GM18508 (cell line): ENCODE measurements at regions not wholly inside any gene's neighbourhood (a gene's known extent, or its start where the extent isn't known, plus 50 kb on each side); places are given as distances from the start of the nearest gene placed in this dataset.

ENCODE experiments used
- ATAC-seq: cut with Tn5 transposase; IDR thresholded peaks from one replicate; pipeline ENCODE4 v1.9.1; 2021; ENCODE audit warnings: moderate number of reproducible peaks; ENCODE audit not compliant: insufficient read depth, unreplicated experiment

DNA sequence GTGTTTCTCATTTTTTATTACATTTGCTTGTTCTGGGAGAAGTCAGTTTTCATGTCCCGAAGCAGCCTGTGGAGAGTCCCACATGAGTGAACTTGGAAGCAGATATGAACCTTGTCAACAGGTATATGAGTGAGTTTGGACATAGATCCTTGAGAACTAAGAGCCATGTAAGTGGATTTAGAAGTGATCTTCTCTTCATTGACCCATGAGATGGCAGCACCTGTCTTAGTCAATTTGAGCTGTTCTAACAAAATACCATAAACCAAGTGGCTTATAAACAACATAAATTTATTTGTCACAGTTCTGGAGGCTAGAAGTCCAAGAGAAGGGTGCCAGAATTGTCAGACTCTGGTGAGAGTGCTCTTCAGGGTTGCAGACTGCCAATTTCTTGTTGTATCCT, 1043.8 kb downstream of the ADGRL3 start:
- no peak for ATAC-seq

DNA sequence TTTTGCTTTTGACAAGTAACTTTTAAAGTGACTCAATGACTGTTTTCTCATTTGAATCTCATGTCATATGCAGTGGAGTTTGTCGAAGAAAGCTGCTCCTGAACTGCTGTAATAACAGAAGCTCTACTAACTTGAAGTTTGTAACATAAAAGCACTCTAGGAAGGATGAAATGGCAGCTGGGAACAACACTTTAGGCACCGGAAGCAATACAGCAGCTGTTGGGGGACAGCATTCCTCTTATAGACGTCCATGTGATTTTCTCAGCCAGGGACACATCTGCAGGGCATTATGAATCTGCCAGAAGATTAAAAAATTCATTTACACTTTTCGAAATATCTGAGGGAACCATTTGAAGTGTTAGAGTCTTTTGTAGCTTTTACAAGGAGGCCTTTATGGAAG, 1035.8 kb downstream of the ADGRL3 start:
- ATAC-seq = no peak

DNA sequence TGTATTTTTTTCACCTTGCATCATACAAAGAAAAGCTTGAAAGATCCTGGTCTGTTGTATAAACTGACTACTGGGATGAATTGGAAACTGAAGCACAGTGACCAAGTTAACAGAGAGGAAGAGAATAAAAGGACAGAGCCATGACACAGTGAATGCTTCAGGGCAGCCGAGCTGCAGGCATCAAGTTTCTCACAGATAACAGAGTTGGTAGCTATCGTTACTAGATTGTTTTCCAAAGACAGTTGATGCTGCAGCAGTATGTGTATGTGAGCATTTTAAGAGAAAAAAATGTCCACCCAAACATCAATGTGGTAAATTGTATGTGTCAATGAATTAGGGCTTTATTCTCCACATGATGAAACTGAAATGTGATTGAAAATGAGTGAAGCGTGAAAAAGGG, 1032.7 kb downstream of the ADGRL3 start:
- no peak for ATAC-seq

DNA sequence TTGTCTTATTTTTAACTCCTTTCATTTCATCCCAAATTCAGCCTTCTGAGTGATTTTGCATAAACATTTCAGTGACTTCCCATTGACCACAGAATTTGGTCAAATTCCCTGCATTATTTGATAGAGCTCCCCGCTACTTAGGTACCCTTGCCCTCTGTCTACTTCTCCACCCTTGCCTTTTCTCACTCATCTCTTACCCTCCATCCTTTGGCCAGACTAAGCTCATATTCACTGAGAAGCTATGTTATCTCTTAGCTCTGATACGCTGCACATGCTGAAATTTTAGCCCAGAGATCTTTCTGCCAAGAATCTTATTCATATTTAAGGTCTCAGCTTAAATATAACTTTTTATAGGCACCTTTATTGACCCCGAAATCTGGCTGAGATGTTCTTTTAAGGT, 1031.9 kb downstream of the ADGRL3 start:
- no peak for ATAC-seq

DNA sequence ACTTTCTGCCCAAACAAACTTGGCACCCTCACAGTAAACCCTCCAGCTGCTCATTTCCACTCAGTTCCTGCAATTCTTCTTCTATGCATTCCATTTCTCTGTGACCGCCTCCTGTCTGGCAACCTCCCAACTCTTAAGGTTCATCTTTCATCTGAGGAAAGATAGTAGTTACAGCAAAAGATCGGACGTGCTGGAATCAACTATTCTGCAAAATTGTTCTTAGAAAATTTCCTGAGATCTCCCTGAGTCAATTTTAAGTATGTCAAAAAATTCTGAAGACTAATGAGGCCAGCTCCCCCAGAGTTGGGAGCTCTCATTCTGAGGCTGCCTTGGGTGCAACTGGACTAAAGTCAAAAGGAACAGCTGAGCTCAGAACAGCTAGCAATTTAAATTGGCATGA, 1026.0 kb downstream of the ADGRL3 start:
- ATAC-seq = no peak

DNA sequence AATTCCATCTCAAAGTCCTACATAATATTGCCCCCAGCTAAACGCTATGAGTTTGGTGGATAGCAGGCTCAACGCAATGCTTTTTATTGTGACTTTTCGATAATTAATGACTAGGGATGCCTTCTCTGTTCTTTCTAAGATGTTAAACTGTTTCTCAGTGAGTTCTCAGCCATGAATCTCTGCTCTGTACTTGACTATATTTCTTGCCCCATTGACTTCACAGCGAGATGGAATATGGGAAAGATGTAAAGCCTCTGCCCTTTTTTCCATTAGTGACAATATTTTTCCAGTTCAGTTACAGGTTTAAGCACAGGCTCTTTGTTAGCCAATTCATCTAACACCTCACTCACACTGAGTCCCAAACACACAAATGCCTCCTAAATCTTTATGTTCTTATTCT, 1022.0 kb downstream of the ADGRL3 start:
- no peak for ATAC-seq

DNA sequence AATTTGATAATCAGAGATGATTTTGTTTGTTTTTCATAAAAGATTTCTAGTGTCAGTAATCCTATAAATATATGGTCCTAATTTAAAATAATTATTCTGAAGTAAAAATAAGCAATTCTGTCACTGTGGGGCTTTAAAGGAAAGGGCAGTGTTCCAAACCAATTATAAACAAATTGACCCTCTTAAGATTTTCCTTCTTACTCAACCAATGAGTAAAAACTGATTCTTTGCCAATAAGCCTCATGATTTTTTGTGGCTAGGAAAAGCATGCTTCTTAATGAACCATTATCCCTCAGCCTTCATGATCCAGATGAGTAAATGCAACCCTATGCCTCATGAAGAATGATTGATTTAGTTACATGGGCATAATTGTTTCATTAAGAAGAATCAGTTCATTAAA, 1010.4 kb downstream of the ADGRL3 start:
- no peak for ATAC-seq

DNA sequence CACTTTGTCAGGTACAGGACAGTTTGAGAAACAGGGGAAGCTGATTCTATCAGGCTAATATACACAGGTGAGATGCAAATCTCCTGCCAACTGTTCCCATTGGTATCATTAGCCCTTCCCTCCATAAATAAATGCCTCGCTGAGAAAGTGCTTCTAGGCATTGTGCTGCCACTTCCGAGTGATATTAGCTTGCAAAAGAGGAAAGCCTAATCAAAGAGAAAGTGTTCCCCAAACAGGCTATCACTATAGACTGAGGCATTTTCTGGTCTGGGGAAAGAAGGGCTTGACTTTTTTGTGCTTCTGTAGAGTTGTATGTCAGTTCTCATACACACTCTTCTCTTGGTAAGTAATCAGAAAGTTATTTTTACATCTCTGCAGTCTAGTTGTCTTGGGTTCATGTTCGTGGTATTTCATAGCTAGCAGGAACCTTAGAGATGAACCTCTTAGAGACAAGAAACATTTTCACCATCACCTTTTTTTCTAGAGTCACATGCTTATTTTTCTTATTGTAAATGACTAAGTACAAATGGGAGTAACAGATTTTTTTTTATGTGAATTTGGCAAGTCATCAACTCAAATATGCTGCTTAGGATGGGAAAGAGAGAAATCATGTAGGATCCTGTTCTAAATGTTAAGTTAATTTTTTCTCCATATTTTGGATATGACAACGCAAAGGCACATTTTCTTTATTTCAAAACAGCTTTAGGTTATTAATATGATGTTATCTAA, 1009.8 kb downstream of the ADGRL3 start:
- no peak for ATAC-seq

DNA sequence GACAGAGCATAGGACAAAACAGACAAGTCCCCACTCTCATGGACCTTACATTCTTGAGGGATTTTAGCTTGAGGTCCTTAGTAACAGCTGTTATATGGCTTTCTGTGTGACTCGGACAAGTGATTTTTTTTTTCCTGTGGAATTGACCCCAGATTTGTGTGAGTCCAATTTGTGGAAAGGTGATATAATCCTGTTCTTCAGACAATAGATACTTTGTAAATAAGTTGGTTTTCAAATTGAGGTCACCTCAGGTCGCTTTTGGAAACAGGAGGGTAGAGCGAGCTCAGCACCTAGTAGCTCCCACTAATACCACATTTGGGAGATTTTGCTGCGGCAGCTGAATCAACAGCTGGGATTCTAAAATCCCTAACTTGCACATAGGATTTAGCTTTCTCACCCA, 1008.8 kb downstream of the ADGRL3 start:
- no peak for ATAC-seq

DNA sequence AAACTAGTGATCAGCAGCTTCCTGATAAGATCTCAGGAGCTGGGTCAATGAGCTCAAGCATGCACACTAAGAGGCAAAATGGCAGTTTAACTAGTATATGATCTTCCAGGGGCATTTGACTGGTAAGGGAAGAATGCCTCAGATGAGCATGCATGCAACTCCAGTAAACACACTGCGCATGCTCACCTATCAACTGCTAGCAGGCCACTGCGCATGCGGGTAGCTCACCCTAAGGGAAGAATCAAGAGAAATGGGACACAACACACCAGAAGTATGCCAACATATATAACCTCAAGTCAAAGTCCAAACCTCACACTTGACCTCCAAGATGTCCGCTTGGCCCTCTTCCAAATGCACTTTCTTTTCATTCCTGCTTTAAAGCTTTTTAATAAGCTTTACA, 1004.0 kb downstream of the ADGRL3 start:
- no peak for ATAC-seq

DNA sequence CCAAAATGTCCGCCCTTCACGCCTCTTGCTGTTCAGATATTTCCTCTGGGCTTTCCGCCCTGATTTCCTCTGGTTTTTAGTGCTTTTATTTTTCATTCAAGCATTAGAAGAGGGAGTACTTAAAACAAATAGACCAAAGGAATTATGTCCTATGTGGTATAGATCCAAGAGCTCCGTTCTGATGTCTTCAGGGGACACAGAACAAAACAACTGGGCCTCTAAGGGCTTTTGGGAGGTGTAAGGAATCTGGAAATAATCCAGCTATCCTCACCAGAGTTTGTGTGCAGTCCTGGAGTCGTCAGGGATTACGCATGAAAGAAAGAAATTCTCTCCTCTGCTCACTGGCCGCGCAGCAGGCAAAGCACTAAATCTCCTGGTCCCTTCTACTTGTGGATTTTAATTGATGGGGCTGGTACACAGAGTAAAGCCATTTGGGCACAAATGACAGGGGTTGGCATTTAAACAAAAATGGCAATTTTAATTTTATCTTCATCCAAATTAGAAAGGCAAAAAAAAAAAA, 999.2 kb downstream of the ADGRL3 start:
- no peak for ATAC-seq

DNA sequence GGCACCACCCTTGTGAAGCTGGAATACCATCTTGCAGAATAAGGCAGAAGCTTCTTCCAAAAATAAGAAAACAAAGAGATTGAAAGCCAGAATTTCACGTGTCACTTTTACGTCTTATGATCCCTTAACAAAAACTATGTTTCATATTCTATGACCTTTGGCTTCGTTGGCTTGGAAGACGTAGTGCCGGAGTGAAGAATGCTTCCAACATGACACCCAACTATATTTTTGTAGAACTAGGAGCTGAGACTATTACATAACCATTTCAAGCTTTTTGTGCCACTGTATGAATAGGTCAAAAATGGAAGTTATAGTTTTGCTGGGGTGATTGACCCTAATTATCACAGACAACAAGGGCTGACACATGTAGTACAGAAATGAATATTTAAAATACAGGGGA, 996.2 kb downstream of the ADGRL3 start:
- ATAC-seq = no peak

DNA sequence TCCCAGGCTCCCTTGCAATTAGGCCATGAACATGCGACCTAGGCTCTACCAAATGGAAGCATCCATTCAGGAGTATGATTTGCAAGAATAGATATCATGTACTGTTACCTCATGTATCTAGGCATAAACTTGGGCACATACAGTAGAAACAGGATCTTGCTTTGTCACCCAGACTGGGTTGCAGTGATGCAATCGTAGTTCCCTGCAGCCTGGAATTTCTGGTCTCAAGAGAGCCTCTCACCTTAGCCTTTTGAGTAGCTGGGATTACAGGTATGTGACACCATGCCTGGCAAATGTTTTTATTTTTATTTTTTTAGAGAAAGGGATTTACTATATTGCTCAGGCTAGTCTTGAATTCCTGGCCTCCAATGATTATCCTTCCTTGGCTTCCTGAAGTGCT, 994.2 kb downstream of the ADGRL3 start:
- no peak for ATAC-seq

DNA sequence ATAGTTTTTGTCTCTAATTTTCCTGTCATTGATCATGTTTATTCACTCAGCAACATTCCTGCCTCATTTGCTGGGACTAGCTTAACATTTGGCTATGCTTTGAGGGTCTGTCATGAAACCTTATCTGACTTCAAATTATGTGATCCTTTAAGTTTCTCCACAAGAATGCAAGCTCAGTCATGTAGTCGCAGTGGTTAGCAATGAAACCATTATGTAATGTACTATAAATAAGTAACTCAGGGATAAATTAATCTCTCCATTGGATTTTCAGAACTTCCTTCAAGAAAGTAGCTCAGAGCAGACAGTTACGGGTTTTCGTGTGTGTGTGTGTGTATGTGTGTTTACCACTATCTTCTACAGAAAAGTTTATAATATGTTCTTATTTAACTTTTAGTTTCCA, 993.6 kb downstream of the ADGRL3 start:
- ATAC-seq = no peak

DNA sequence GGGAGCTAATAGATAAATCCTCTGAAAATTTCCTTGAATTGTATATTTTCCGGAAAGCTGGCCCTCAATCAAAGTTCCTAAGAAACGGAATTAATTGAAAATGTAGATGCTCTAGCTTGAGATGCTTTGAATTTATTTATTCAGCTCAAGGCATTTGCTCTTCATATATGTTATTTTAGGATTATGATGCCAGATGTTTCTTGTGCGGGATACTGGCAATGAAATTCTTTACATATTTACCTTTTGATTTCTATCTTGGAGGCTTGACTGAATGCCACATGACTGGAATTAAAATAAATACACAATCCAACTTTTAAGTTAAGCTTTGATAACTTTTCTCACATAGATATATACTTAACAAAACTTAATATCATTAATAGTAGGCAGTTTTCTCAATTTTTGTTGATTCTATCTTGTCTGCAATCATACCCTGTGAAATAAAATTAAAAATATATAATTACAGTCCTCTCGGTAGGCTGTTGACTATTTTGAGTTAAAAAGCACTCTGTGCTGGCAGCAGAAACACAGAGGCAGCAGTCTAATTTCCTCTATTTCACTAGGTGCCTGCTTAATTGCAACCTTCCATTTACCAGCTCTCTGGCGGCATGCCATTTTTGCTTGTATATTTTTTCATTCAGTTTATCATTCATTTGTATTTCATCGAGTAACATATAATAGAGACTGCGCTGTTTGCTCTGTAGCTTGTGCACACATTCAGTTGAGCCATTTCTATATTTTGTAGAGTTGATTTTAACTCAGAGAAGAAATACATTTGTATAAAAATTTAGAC, 991.5 kb downstream of the ADGRL3 start:
- ATAC-seq = no peak

DNA sequence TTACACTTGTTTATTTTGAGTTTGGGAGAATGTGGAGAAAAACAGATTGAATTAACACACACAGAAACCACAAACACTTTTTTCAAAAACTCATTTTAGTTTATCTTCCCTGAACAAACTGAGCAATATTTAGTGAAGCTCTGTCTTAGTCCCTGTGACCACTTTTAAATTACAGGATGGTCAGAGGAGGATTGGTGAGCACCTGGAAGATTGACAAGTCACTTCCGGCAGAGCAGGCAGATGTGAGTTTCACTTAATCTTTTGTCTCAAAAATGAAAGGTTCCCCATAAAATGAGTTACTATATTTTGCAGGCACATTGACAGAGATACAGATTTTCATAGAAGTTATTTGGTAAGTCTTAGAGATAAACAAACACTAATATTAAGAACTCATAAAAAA, 970.1 kb downstream of the ADGRL3 start:
- no peak for ATAC-seq

DNA sequence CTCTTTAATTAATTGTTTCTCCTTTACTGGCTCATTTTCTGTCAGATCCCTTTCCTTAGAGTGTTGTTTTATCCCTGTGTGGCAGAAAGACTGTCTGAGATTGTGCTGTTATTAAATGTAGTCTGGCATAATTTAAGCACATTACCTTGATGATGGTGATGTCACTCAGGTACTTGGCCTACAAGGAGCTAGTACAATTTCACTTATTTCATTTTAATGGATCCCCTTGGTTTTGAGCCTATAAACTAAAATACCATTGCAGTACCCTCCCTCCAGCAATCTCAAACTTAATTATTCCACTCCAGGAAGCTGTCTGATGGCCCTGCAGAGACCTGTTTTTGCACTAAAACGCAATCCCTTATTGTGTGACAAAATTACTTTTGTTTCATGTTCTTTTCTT, 968.6 kb downstream of the ADGRL3 start:
- no peak for ATAC-seq

DNA sequence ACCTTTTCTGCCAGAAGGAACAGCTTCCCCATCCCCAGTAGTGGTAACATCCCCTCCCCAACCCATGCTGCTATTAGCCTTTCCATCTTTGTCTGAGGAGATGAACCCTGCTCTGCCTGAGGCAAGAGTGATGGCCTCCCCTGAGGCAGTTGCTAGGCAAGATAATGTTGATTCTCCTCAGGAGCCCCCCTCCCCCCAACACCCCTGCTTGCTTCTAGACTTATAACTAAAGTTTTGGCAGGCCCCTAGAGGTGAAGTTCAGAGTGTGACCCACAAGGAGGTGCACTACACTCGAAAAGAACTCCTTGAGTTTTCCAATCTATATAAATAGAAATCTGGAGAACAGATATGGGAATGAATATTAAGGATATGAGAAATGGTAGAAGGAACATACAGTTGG, 962.5 kb downstream of the ADGRL3 start:
- ATAC-seq = no peak

DNA sequence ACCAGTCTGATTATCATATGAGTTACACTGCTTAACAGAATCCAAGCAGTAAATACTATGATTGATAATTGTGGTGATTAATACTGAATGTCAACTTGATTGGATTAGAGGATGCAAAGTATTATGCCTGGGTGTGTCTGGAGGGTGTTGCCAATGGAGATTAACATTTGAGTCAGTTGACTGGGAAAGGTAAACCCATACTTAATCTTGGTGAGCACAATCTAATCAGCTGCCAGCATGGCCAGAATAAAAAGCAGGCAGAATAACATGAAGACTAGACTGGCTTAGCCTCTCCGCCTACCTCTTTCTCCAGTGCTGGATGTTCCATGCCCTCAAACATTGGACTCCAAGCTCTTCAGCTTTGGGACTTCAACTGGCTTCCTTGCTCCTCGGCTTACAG, 961.3 kb downstream of the ADGRL3 start:
- ATAC-seq = no peak

DNA sequence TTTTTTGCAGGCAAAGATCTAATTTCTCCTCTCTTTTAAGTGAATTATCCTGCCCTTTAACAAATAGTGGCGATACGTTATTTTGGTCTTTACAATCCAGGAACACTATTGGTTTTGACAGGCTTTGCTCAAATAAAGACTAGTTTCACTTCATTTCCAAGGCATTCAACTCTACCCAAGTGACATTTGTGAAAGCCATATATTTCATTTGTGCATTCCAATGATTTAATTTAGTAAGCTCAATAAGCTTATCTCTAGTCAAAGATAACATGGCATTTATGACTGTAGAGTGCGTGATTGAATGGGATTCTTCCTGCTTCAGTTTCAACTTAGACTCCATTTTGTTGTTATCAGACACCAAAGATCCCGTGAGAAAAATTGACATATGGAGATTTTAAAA, 959.8 kb downstream of the ADGRL3 start:
- no peak for ATAC-seq

DNA sequence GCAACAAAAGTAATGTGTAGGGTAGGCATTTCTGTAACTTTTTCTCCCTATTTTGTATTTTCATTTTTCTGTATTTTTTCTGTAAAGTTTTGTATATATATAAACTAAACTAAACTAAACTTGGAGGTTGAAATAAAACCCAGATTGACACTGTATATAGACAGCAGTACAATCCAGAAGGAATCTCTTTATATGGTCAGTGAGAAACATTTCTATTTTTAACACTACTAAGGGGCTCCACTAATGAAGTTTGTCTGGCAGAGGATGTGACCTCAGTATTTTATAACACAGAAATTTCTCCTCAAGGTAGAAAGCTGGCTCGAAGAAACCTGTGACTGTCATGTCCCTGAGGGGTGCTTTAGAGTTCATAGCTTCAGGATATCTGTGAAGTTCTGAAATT, 959.2 kb downstream of the ADGRL3 start:
- ATAC-seq = no peak

DNA sequence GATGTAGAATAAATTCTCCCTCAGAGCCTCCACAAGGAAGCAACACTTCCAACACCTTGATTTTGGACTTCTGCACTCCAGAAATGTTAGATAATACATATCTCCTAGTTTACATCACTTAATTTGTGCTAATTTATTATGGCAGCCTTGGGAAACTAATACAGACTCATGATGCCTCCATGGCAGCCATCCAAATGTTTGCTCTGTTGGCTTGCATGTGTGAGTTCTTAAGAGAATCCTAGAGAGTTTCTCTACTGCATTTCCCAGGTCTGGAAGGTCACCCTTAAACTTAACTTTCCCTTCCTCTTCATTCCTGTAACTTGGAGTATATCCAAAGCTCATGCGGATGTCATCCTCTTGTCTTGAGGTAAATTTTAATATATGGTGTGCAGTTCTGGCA, 956.1 kb downstream of the ADGRL3 start:
- no peak for ATAC-seq
